SHP77 treated with DMSO at 0.1 percent for 48 hours (cell line): ENCODE measurements at regions not wholly inside any gene's neighbourhood (a gene's known extent, or its start where the extent isn't known, plus 50 kb on each side); places are given as distances from the start of the nearest gene placed in this dataset.
A peak's percentile ranks its signal among the peaks of the same experiment; 100 is the strongest.

Source experiments
- DNase-seq: peaks from one replicate; lab custom pipeline; 2025; lab: John Stamatoyannopoulos, UW

DNA sequence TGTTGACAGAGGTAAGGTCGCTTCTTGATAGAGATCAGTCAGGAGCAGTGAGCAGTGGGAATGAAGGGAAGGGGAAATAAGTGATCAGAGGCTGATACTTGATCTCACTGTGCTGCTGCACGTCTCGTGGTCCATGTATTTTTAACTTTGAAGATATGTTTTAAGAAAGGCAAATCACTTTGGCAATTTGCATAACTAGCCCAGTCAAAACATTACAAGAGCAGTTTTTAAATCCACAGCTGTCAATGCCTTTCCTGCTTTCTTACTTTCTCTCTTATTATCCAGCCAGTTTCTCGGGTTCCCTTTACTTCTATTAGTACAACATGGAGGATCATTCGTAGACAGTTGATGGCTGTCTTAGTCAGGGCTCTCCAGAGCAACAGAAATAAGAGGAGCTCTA lies 472.8 kb downstream of the TMA16 start:
- no peak for DNase-seq

DNA sequence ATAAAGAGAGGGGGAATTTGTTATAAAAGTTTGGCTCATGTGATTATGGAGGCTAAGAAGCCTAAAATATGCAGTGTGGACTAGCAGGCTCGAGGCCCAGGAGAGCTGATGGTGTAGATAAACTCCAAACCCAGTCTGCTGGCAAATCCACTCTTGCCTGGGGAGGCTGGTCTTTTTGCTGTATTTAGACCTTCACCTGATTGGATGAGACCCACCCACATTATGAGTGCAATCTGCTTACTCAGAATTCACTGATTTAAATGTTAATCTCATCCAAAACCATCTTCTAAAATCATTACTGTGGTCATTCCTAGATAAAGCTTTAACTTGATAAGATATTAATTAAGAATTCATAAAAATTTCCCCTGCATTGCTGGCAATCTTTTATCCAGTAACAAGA lies 473.2 kb downstream of the TMA16 start:
- no peak for DNase-seq

DNA sequence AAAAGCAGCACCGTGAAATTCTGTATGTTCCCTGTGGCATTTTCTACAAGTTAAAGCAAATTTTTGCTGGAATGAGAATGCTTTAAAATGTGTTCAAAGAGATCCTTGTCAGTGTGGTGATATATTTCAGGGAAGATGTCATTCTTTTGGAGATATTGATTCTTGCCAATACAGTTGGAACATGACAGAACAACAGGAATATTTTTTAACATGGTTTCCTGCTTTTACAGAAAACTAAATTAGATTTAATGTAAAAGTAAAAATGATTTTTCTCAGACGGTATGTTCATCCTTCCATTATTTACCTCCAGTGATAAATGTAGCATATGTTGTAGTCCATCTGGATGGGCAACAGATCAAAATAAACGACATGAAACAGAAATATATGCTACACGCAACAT lies 474.8 kb downstream of the TMA16 start:
- DNase-seq, result no peak

DNA sequence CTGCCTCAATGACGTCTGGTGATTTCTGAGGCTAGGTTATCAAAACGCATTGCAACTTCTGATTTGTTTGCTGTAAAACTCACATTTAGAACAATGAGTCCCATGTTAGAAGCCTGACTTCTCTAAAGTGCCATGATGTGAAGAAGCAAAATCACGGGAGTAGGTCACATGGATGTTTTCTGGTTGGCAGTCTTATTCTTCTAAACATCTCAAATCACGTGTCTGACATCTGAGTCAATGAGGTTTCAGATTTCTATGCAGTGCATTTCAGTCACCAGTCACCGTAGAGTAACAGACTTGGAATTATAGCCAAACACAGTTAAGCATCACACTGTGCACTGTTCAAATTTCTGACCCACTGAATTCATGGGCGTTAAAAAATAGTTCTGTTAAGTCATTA lies 482.1 kb downstream of the TMA16 start:
- DNase-seq, result no peak

DNA sequence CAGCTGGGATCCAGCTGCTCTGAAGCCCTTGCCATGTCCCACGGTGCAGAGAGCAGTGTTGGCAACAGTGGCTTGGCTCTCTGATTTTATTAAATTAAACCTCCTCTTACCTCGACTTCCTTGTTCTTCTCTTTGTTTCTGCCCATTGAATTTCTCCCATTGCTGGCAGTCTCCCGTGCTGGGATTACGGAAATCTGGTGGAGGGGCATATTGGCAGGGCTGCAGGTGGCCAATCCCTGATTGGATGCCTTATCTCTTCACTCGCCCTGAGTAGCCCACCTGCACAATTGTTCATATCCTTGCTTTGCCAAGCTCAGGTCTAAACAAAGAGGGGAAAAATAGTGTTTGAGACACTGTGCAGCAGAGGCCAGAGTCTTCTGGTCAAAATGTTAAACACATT lies 493.9 kb downstream of the TMA16 start:
- DNase-seq, result no peak

GRCh38 chr4:163988865-163989264 lies 494.4 kb downstream of the TMA16 start:
- no peak for DNase-seq

GRCh38 chr4:163991298-163991865 lies 496.9 kb downstream of the TMA16 start:
- DNase-seq, result no peak

DNA sequence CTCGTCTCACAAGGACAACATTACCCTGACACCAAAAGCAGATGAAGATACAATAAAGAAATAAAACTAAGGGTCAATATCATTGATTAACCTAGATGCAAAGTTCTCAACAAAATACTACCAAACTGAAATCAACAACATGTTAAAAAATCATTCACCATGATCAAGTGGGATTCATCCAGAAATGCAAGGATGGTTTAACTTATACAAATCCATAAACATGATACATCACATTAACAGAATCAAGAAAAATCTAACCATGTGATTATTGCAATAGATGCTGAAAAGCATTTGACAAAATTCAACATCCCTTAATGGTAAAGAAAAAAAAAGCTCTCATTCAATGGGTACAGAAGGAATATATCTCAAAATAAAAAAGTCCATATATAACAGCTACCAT lies 514.9 kb downstream of the TMA16 start:
- no peak for DNase-seq

DNA sequence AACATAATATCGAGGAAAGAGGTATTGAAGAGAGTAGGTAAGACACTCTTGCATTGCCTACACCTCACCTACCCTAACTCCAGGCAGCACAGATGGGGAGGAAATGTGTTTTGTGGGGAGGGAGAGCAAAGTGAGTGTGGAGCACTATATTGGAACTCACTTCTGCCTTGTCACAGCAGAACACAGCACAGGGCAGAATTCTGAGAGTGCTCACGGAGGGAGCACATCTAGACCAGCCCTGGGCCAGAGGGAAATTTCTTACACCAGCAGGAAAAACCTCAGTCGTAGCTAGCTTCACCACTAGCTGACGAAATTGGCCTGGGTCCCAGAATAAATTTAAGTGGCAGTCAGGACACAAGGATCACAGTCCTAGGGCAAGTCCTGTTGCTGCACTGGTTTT lies 517.3 kb downstream of the TMA16 start:
- DNase-seq, result no peak

- DNase-seq, result peak; percentile 21
Observed at GRCh38 chr4:164012396-164013027, 518.0 kb downstream of the TMA16 start.

GRCh38 chr4:164021947-164022346 lies 527.5 kb downstream of the TMA16 start:
- DNase-seq, result no peak

GRCh38 chr4:164023214-164023613 lies 528.7 kb downstream of the TMA16 start:
- DNase-seq, result no peak

GRCh38 chr4:164027805-164028204 lies 533.3 kb downstream of the TMA16 start:
- no peak for DNase-seq

DNA sequence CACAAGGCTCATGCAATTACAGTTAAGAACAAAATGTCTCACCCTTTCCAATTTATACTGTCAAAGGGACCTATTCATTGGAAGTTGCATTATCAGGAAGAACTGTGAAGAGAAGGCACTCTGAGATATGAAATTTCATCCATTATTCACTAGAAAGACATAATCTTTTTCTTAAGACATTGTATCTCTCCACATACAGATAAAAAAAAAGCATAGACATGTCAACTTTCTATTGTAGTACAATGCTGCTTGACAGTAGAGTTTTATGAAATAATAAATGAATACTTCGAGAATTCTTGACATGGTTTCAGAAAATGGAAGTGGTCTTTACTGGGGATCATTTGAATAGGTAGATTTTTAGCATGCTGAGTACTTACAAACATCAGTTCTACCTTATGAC lies 545.0 kb downstream of the TMA16 start:
- DNase-seq, result no peak

DNA sequence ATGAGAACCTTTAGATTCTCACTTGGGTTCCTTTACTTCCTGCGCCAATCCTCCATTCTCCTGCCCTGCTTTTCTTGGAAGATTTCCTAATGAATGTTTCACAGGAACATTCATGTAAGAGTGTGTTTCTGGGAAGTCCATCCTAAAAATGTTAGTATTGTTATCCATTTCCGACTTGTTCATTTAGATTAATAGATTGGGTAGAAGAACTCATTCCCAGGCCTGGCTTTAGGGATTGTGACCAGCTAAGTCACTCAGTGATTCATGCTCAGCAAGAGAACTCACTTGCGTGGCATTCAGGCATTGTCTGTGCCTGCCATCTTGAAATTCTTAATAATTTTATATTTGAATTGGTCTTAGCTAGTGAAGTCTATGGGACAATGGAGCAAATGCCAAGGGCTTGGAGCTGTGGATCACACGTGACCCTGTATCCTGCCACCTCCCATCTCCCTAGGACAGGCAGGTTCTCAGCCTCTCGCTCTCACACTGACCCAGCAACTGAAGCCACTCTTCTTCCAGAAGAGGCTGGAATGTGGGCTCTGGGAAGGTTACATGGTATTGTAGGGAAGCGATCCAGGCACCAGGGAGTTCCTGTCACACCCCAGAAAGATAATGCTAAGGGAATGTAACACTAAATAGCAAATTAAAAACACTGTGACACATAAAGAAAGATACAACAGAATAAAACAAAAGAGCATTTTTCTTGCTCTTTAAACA lies 562.1 kb downstream of the TMA16 start:
- DNase-seq, result no peak

DNA sequence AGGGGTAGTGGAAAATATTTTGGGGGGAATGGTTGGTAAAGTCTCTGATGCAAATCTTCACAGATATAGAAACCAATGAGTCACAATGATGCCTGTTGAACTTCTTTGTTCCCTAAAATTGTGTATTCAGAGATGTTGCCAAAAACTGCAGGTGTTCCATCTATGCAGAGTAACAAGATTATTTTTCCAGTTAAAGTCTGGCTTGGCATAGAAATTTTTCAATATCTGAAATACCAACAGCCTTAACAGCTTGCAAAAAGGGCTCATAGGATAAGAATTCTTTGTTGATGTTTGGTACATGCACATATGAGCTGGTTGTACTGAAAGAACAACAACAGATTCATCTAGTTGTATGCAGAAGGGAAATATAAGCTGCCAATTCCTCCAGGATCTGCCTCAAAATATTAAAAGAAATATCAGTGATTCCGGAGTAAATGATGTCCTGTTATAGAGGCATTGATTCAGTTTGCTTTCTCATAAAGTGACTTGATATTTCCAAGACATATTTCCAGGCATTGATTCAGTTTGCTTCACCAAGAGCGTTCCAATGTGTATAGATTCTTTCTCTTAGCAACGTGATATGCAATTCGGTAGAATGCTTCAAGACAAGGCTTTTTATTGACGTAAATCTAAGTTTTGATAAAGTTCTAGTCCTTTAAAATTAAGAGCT lies 564.4 kb downstream of the TMA16 start:
- DNase-seq, result no peak

DNA sequence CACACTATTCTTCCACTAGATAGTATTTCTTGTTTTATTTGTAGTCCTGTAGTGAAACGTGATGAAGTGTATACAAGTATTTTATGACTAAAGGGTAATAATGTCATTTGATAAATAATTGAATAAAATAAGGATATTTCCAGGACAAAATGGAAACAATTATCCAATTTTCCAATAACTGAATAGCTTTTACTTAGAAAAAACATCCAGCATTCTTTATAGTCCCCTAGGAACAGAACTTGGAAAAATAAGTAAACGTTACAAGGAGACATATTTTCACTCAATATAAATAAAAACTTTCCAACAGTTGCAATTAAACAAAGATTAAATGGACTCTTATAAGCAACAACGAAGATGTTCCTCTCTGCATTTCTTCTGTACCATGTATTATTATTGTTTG lies 566.0 kb downstream of the TMA16 start:
- no peak for DNase-seq

GRCh38 chr4:164068392-164068791 lies 573.9 kb downstream of the TMA16 start:
- DNase-seq, result no peak

DNA sequence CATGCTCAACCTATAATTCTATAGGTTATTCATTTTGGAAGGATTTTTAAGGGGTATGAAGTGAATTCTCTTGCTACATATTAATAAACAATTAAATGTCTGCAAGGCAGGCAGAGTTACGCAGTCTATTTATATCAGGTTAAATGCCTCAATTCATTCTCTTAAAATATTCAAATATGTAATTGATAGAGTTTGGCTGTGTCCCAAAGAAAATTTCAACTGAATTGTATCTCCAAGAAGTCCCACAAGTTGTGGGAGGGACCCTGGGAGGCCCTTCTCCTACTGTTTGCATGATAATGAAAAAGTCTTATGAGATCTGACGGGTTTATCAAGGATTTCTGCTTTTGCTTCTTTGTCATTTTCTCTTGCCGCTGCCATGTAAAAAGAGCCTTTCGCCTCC lies 576.1 kb downstream of the TMA16 start:
- no peak for DNase-seq

- DNase-seq, result no peak
Observed at GRCh38 chr4:164081371-164081770, 586.9 kb downstream of the TMA16 start.

GRCh38 chr4:164081801-164082200 lies 587.3 kb downstream of the TMA16 start:
- no peak for DNase-seq

DNA sequence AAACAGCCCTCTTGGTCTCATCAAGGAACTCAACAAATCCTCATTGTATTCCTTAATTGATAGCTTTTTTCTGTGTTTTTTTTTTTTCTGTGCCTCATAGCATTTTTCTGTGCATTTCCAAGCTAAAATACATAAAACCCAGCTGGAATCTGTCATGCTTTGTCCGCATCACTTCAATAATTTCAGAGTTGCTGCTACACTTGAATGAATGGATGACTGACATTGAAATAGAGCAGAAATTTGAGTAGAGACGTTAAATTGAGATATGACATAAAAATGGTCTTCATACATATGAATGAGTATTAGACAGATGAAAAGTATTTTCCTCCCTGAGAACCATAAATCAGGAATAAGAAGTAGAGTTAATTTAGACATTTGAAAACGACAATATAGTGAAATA lies 593.2 kb downstream of the TMA16 start:
- DNase-seq, result no peak
